NCI-H2171 treated with DMSO at 0.1 percent for 48 hours (cell line): ENCODE measurements at regions not wholly inside any gene's neighbourhood (a gene's known extent, or its start where the extent isn't known, plus 50 kb on each side); places are given as distances from the start of the nearest gene placed in this dataset.
A peak's percentile ranks its signal among the peaks of the same experiment; 100 is the strongest.

Experiments
- DNase-seq: peaks from one replicate; lab custom pipeline; 2025; lab: John Stamatoyannopoulos, UW

DNA sequence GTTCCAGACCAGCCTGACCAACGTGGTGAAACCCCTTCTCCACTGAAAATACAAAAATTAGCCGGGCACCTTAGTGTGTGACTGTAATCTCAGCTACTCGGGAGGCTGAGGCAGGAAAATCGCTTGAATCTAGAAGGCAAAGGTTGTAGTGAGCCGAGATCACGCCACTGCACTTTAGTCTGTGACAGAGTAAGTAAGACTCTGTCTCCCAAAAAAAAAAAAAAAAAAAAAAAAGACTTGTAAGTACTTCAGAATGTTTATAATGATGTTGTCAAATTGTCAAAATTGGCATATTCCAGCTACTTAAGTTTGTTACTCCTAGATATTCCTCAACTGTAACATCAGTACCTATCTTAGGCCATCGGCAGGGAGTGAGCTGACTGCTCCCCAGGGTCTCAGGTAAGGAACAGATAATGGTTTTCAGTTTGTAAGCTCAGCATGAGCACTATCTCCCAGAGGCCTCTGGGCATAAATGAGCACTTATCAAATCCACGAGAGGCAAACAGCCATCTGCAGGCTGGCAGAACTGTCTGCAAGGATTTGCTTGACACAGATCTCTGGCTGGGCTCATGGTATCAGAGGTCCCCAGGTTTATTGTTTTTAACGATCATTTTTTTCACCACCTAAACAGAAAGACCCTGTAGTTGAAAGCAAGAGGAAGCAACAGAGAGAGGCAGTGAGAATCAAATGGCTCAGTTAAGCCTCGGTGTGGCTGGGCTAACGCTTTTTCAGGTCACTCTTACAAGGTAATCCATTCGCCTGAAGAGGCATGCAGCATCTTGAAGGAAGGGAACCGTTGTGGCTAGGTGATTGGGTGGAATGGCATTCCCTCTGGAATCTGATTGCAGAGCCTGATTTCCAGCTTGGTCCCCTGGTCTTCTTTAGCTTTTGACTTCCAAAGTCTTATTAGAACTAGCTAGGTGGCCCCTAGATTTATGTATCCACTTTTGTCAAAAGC lies 115.9 kb downstream of the LY86 start:
- DNase-seq = peak; percentile 75

DNA sequence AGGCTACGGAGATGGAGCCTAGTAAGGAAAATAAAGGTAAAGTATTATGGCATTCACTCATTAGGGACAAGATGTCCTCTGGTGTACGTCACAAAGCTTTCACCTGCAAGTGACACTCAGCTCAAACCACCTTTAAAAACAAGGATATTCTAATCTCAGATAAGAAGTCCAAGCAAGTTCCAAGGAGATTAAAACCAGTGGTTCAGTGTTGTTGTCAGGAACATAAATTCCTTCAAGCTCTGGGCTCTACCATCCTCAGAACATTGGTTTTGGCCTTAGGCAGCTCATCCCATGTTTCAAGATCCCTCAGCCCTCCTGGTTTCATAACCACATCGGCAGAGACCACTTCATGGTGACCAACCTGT lies 116.5 kb downstream of the LY86 start:
- no peak for DNase-seq

DNA sequence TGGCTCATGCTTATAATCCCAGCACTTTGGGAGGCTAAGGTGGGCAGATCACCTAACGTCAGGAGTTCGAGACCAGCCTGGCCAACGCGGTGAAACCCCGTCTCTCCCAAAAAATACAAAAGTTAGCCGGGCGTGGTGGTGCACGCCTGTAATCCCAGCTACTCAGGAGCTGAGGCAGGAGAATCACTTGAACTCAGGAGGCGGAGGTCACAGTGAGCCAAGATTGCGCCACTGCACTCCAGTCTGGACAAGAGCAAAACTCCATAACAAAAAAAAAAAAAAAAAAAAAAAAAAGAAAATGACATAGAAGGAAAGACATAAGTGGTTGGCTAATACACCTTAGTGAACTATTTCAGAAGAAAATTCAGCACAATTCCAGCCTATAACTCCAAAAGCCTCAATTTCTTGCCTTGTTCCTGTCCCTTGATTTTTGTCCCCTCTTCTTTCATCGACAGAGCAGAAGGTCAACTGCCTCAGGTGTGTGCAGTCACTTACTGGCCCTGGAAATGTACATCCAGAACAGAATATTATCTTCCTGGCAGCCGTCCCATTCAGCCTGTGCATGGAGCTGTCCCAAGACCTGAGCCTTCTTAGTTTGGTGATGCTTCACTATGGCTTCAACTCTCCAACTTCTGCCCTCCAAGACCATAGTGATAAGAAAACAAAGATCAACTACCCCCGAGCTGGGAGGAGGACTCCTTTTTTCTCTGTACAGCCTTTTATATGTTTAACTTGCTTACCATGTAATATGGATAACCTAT lies 117.6 kb downstream of the LY86 start:
- DNase-seq = no peak

GRCh38 chr6:6707143-6707542 lies 118.6 kb downstream of the LY86 start:
- DNase-seq = no peak

DNA sequence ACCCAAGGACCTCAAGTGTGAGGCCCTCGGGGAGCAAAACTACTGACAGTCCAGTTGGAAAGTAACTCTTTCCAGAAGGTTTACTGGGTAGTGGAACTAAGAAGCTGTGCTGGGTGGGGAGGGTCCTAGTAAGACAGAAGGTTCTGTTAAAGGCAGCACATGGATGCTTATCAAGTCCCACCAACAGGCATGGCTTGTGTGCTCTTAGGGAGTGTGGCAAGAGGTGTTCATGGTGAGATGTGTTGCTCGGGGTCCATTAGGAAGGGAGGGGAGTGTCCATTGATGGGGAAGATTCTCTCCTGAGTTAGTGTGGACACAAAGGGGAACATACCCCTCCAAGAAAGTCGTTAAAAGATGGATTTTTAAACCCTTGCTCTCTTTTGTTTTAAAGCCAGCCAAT lies 120.6 kb downstream of the LY86 start:
- no peak for DNase-seq

- no peak for DNase-seq
These were observed 122.7 kb downstream of the LY86 start for GRCh38 chr6:6711031-6711785.

- DNase-seq = peak; percentile 54
These were observed 123.4 kb downstream of the LY86 start for GRCh38 chr6:6711832-6712448.

- no peak for DNase-seq
These were observed 124.2 kb downstream of the LY86 start for GRCh38 chr6:6712449-6713403.

DNA sequence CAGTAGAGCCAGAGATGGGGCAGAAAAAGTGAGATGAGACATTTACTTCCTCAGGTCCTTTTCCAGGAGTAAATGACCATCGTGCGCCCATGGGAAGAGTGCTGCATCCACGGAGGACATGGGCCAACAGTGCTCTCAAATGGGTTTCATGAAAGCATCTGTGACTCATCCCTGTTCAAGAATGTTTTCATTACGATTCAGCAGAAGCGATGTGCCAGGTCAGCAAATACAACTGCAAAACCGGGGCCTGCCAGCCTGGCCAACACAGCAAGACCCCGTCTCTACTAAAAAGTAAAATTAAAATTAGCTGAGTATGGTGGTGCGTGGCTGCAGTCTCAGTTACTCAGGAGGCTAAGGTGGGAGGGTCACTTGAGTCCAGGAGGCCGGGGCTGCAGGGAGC lies 125.1 kb downstream of the LY86 start:
- DNase-seq = no peak

- DNase-seq = no peak
These were observed 125.8 kb downstream of the LY86 start for GRCh38 chr6:6714118-6714897.

DNA sequence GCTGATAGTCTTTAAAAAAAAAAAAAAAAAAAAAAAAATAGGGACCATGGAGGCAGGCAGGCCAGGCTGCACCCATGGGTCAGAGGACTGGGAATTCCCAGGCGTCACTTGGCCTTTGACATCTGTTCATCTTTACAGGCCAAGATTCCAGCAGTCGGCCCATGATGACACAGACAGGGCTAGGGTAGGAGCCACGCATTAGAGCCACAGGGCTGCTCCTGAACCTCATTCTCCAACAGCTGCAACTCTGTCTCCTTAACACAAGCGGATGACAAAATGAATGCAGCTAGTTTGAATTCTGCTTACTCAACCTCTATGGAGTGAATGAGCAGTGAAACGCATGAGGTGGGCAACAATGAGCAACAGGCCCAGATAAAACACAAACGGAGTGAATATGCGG lies 126.4 kb downstream of the LY86 start:
- no peak for DNase-seq

DNA sequence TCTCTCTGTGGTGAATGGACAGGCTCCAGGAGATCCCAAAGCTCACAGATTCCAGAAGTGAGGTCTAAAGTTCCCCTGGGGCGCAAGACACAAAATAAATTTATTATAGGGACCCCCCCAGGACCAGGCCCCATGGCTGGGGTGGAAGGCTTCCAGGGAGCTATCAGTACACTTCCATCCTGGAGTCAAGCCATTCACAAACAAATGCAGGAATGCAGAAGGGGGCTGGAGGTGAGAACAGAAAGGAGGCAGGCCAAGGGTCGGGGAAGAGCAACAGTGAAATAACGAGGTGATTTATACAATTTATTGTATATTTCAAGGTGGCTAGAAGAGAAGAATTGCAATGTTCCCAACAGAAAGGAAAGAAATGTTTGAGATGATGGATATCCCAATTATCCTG lies 126.9 kb downstream of the LY86 start:
- no peak for DNase-seq

- DNase-seq = no peak
These were observed 128.7 kb downstream of the LY86 start for GRCh38 chr6:6716998-6717763.

- no peak for DNase-seq
These were observed 129.4 kb downstream of the LY86 start for GRCh38 chr6:6717953-6718352.

GRCh38 chr6:6721606-6722005 lies 133.1 kb downstream of the LY86 start:
- DNase-seq = peak; percentile 71

DNA sequence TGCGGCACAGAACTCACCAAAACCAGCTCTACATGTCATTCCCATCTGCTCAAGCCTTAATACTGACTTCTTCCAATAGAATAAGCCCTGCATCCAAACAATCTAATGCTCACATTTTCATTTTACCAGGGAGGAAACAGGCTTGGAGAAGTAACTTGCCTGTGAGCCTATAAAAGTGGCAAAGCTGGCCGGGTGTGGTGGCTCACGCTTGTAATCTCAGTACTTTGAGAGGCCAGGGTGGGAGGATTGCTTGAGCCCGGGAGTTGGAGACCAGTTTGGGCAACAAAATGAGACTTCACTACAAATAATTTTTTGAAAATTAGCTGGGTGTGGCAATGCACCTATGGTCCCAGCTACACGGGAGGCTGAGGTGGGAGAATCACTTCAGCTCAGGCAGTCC lies 133.7 kb downstream of the LY86 start:
- DNase-seq = no peak

DNA sequence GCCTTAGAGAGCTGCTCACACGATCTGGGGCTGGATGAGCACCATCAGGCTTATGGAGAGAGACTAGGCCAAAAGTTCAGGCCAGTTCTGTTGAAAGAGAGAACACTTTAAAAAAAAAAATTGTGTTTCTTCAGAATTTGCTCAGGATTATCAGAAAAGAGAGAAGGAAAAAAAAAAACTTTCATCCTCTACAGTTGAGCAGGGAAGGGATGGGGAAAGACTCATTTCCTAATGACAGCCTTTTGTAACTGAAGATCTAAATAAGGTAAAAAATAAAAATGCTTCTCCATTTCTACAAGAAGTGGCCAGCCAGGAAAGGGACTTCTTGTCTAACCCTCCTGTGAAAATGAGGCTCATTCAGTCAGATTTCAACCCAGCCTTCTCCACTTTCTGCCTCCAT lies 134.8 kb downstream of the LY86 start:
- no peak for DNase-seq

GRCh38 chr6:6723921-6724538 lies 135.5 kb downstream of the LY86 start:
- no peak for DNase-seq
